ENCODE measurements at regions not wholly inside any gene's neighbourhood (a gene's known extent, or its start where the extent isn't known, plus 50 kb on each side); places are given as distances from the start of the nearest gene placed in this dataset.

- in situ Hi-C loops (cut with HindIII; ENCODE audit: low pct_unique_long_range_greater_than_20kb, low sequenced_read_pairs): loop anchor here (10.0 kb wide), 1 partner anchor 546 kb away; the partner anchor contains the start of gene ICE1
- no peak for DNase-seq (ENCODE audit: low read depth)
These were observed 261.1 kb upstream of the ADAMTS16 start for GRCh38 chr5:4879075-4879474.

- peak; percentile 68 for DNase-seq (ENCODE audit: low read depth)
- in situ Hi-C loops (cut with HindIII; ENCODE audit: low pct_unique_long_range_greater_than_20kb, low sequenced_read_pairs): loop anchor here (10.0 kb wide), 1 partner anchor 545 kb away; the partner anchor contains the start of gene ICE1
These were observed 260.3 kb upstream of the ADAMTS16 start for GRCh38 chr5:4879693-4880303.

DNA sequence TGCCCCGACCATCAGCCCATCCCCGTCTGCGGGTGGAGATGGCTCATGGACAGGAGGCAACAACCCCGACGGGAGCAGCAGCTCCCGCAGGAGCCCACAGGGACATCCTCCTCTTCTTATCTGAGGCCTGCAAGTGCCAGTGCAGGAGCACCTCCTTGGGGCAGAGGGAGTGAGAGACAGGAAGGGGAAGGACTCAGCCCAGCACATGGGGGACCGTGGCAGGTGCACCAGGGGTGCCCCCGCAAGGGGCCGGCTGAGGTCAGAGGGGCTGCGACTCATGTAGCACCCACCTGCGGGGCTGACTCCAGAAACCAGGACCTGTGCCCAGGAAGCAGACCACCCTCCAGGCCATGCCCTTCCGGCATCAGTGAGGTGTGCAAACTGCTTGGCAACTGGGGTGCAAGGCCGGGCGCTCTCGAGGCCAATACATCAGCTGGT lies 259.8 kb upstream of the ADAMTS16 start:
- in situ Hi-C loops (cut with HindIII; ENCODE audit: low pct_unique_long_range_greater_than_20kb, low sequenced_read_pairs): no loop called here
- DNase-seq (ENCODE audit: low read depth): no peak

DNA sequence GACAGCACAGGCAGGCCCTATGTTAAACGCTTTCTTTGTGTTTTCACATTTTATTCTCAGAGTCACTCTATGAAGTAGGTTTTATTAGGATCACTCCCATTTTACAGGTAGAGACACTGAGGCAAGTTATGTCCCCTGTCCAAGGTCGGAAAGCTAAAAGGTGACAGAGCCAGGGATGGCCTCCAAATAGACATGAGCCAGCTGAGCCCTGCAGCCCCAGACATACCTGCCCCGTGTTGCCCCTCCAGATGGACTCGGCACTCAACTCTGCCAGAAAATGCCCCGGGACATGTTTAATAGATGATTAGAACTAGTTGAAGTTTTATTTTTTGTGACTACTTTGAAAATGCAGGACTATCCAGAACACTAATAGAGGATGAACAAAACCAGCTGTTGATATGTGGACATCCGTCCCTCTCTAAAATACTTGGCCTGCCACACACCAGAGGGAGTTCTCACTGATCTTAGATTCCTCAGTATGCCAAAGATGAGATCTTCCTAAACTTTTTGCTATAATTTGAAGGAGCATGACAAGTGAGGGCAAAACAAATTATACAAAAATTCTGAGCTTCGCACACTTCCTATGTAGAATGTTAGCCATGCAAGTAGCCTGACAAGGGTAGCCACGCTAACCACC lies 258.6 kb upstream of the ADAMTS16 start:
- in situ Hi-C loops (cut with HindIII; ENCODE audit: low pct_unique_long_range_greater_than_20kb, low sequenced_read_pairs): no loop called here

DNA sequence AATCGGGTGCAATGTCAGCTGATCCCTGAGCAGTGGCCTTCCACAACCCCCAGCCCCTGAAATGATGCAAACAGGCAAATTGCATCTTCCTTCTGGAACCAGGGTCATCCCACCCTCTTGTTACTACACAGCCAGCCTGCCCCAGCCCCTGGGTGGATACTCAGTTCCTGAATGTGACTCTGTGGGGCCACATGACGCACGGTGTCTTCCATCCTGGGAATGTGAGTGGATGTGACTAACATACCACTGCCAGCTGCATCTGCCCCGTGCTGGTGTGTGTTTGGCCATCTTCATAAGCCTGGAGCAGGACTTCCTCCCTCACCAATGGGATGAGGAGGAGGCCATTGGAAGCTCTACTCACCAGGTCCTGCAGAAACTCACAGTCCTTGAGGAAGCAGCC lies 257.9 kb upstream of the ADAMTS16 start:
- in situ Hi-C loops (cut with HindIII; ENCODE audit: low pct_unique_long_range_greater_than_20kb, low sequenced_read_pairs): no loop called here
- DNase-seq (ENCODE audit: low read depth): no peak

More for the DNA sequence above, 258.6 kb upstream of the ADAMTS16 start:
- DNase-seq (ENCODE audit: low read depth): no peak

- in situ Hi-C loops (cut with HindIII; ENCODE audit: low pct_unique_long_range_greater_than_20kb, low sequenced_read_pairs): no loop called here
- DNase-seq (ENCODE audit: low read depth): no peak
These were observed 256.8 kb upstream of the ADAMTS16 start for GRCh38 chr5:4883360-4883759.

- in situ Hi-C loops (cut with HindIII; ENCODE audit: low pct_unique_long_range_greater_than_20kb, low sequenced_read_pairs): no loop called here
- no peak for DNase-seq (ENCODE audit: low read depth)
These were observed 246.9 kb upstream of the ADAMTS16 start for GRCh38 chr5:4893063-4893744.

GRCh38 chr5:4896328-4896727 lies 243.8 kb upstream of the ADAMTS16 start:
- in situ Hi-C loops (cut with HindIII; ENCODE audit: low pct_unique_long_range_greater_than_20kb, low sequenced_read_pairs): no loop called here

GRCh38 chr5:4901305-4901811 lies 238.8 kb upstream of the ADAMTS16 start:
- no peak for DNase-seq (ENCODE audit: low read depth)
- in situ Hi-C loops (cut with HindIII; ENCODE audit: low pct_unique_long_range_greater_than_20kb, low sequenced_read_pairs): no loop called here

More at GRCh38 chr5:4896328-4896727, 243.8 kb upstream of the ADAMTS16 start:
- no peak for DNase-seq (ENCODE audit: low read depth)

DNA sequence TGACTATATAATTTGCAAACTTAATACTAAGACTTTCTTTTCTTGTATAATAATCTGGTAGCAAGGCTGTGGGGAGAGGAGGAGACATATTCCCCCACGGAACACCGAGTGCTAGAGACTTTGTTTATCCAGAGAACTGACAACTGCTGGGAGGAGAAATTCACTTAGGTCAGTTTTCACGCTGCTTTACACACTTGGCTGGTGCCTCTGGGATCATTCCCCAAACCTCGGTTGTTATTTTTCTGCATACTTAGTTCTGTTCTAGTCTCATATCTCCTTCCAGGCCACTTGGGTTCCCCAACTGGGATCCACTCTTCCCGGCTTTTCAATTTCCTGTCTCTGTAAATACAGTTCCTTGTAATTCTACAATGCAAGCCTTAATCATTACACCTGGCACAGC lies 238.2 kb upstream of the ADAMTS16 start:
- no peak for DNase-seq (ENCODE audit: low read depth)
- in situ Hi-C loops (cut with HindIII; ENCODE audit: low pct_unique_long_range_greater_than_20kb, low sequenced_read_pairs): no loop called here

- no peak for DNase-seq (ENCODE audit: low read depth)
- in situ Hi-C loops (cut with HindIII; ENCODE audit: low pct_unique_long_range_greater_than_20kb, low sequenced_read_pairs): no loop called here
These were observed 234.2 kb upstream of the ADAMTS16 start for GRCh38 chr5:4905674-4906520.

DNA sequence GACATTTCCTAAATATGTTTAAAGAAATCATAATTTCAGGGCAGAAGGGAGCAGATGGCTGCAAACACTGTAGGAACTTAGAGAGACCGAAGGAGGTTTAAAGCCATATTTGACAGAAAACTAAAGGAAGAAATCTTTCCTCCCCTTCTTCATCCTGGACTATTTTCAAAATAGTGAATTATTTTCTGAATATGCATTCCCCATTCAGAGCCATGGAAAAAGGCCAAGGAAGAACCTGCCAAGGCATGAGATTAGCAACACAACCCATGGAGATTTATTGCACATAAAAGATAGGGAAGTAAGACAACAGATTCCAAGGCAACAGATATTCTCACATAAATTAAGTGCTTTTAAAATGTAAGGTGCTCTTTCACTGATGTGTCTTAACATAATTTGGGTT lies 233.3 kb upstream of the ADAMTS16 start:
- in situ Hi-C loops (cut with HindIII; ENCODE audit: low pct_unique_long_range_greater_than_20kb, low sequenced_read_pairs): no loop called here
- no peak for DNase-seq (ENCODE audit: low read depth)

DNA sequence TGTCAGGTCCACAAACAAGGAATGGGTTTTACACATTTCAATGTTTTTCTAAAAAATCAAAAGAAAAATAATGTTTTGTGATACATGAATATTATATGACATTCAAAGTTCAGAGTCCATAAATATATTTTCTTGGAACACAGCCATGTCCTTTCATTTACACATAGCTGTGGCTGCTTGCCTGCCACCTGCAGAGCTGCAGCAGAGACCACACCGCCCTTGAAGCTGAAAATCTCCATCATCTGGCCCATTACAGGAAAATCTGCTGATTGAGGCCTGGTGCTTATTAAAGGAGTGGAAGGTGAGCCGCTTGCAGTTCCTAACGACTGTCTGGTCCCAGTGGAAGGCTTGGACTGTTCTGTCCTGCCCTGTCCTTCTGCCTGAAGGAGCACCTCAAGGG lies 232.6 kb upstream of the ADAMTS16 start:
- in situ Hi-C loops (cut with HindIII; ENCODE audit: low pct_unique_long_range_greater_than_20kb, low sequenced_read_pairs): no loop called here
- DNase-seq (ENCODE audit: low read depth): no peak

GRCh38 chr5:4909086-4909485 lies 231.0 kb upstream of the ADAMTS16 start:
- in situ Hi-C loops (cut with HindIII; ENCODE audit: low pct_unique_long_range_greater_than_20kb, low sequenced_read_pairs): no loop called here
- DNase-seq (ENCODE audit: low read depth): no peak

DNA sequence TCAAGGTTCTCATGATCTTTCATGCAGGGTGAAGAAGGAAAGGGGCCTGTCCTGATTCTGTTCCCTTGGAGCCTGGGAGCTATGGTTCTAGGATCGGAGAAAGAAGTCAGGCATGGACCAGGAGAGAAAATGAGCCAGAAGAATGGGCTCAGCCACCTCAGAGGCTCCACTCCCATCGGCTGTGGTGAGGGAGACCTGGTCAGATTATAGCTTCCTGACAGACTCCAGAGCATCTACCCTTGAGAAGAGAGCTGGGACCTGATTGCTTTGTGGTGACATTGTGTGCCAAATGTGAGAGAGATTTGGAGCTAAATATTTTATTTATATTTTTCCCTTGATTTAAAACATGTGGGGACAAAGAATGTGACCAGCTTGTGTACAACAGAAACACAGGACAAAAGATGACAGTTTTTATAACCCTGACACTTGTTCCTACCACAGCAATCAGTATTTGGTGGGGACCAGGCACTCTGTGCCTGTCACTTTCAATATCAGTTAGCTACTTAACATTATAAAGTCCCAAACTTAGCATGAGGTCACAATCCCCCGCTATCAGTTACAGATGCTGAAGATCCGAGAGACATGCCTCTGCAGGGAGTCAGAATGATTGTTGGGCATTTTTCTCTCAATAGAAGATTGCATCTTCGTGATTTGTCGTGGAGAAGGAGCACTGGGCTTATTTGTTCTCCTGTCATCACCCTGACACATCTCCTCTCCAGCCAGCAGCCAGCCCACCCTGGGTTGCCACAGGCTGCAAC lies 228.3 kb upstream of the ADAMTS16 start:
- no peak for DNase-seq (ENCODE audit: low read depth)
- in situ Hi-C loops (cut with HindIII; ENCODE audit: low pct_unique_long_range_greater_than_20kb, low sequenced_read_pairs): no loop called here

DNA sequence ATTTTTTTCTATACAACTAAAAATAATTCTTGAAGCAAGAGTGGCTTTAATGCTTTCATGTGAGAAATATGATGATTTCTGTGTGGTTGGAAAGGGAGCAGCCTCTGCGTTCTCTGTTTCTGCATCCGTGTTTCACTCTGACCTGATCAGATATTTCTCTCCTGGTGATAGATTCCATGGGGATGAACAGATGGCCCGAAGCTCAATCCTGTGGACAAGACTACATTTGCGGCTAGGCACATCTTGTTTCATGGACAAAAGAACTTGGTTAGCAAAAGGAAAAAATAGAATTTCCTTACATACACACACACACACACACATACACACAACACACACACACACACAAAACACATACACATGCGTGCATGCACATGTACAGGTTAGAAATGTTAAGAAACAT lies 218.2 kb upstream of the ADAMTS16 start:
- DNase-seq (ENCODE audit: low read depth): no peak
- in situ Hi-C loops (cut with HindIII; ENCODE audit: low pct_unique_long_range_greater_than_20kb, low sequenced_read_pairs): no loop called here

DNA sequence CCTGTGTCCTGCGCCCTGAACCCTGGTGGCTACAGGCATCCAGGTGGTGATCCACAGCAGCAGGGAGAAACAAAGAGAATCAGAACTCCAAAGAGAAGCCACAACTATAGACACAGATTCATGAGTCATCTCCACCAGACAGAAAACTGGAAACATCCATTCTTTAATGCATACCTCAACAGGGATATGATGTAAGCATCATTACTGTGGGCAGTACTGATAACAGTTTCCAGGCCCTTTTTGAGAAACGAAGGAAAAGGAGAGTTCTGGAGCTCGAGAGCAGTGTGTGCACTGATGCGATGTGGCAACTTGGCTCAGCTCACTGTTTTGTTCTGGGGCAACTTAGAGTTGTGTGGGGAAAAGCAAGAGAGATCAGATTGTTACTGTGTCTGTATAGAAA lies 215.6 kb upstream of the ADAMTS16 start:
- DNase-seq (ENCODE audit: low read depth): peak; percentile 23

GRCh38 chr5:4927097-4927496 lies 213.0 kb upstream of the ADAMTS16 start:
- DNase-seq (ENCODE audit: low read depth): no peak
- in situ Hi-C loops (cut with HindIII; ENCODE audit: low pct_unique_long_range_greater_than_20kb, low sequenced_read_pairs): no loop called here

More for the DNA sequence above, 215.6 kb upstream of the ADAMTS16 start:
- in situ Hi-C loops (cut with HindIII; ENCODE audit: low pct_unique_long_range_greater_than_20kb, low sequenced_read_pairs): no loop called here
